ENCODE measurements at regions not wholly inside any gene's neighbourhood (a gene's known extent, or its start where the extent isn't known, plus 50 kb on each side); places are given as distances from the start of the nearest gene placed in this dataset.

- DNase-seq (ENCODE audit: extremely low read depth, low read depth): no peak
These were observed 214.2 kb downstream of the BCL11A start for GRCh38 chr2:60339286-60339685.

GRCh38 chr2:60337142-60337497 is 216.3 kb downstream of the BCL11A start:
- TF ChIP-seq CTCF (IDR thresholded peaks at IDR 0.05; ENCODE audit: low read depth, low read length): no peak; the same call in 1 of the 2 replicates

More at GRCh38 chr2:60339286-60339685, 214.2 kb downstream of the BCL11A start:
- TF ChIP-seq CTCF (IDR thresholded peaks at IDR 0.05; ENCODE audit: low read depth, low read length): no peak

GRCh38 chr2:60336442-60337141 is 216.9 kb downstream of the BCL11A start:
- no peak for DNase-seq (ENCODE audit: extremely low read depth, low read depth)
- no peak for TF ChIP-seq CTCF (IDR thresholded peaks at IDR 0.05; ENCODE audit: low read depth, low read length)

More at GRCh38 chr2:60337142-60337497, 216.3 kb downstream of the BCL11A start:
- DNase-seq (ENCODE audit: extremely low read depth, low read depth): no peak

GRCh38 chr2:60335533-60336237 is 217.8 kb downstream of the BCL11A start:
- DNase-seq (ENCODE audit: extremely low read depth, low read depth): no peak
- no peak for TF ChIP-seq CTCF (IDR thresholded peaks at IDR 0.05; ENCODE audit: low read depth, low read length)

- TF ChIP-seq CTCF (IDR thresholded peaks at IDR 0.05; ENCODE audit: low read depth, low read length): no peak
- no peak for DNase-seq (ENCODE audit: extremely low read depth, low read depth)
These were observed 218.8 kb downstream of the BCL11A start for GRCh38 chr2:60334610-60335009.

- no peak for TF ChIP-seq CTCF (IDR thresholded peaks at IDR 0.05; ENCODE audit: low read depth, low read length)
- DNase-seq (ENCODE audit: extremely low read depth, low read depth): no peak
These were observed 220.2 kb downstream of the BCL11A start for GRCh38 chr2:60333264-60333663.

GRCh38 chr2:60331115-60331809 is 222.2 kb downstream of the BCL11A start:
- TF ChIP-seq CTCF (IDR thresholded peaks at IDR 0.05; ENCODE audit: low read depth, low read length): no peak
- no peak for DNase-seq (ENCODE audit: extremely low read depth, low read depth)
